ENCODE measurements at regions not wholly inside any gene's neighbourhood (a gene's known extent, or its start where the extent isn't known, plus 50 kb on each side); places are given as distances from the start of the nearest gene placed in this dataset.
A peak's percentile ranks its signal among the peaks of the same experiment; 100 is the strongest.

DNA sequence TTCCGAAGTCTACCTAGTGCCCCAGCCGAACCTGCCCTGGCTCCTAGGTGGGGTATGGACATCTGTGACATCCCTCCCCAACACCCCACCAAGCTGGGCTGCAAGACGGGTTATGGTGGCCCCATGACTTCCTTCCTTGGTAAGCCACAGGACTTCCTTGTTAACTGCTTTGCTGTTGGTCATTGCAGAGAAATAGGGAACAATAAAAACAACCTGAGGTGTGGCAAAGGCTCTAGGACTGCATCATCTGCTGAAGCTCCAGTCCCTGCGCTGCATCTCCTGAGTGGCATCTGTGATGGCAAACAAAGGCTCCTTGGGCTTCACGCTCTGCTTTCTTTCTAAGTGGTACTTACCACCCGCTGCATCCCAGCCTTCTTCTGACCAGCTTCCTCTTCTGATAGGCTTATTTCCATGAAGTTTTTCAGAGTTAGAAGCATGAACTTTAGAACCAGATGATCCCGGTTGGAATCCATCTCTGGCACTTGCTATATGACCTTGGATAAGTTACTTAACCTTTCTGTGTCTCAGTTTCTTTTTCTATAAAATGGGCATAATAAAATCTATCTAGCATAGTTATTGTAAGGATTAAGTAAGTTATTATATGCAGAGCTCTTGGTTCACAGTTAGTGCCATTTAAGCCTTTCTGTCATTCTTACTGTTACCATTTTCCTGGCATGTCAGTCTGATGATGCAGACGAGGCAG lies 216.8 kb downstream of the RPS24 start:
- DNase-seq, result peak; percentile 13 to 34

GRCh38 chr10:78251016-78251385 lies 217.3 kb downstream of the RPS24 start:
- DNase-seq, result no peak

- DNase-seq, result no peak
Measured at GRCh38 chr10:78252286-78252685, 218.6 kb downstream of the RPS24 start.

GRCh38 chr10:78253063-78253853 lies 219.6 kb downstream of the RPS24 start:
- no peak for DNase-seq

DNA sequence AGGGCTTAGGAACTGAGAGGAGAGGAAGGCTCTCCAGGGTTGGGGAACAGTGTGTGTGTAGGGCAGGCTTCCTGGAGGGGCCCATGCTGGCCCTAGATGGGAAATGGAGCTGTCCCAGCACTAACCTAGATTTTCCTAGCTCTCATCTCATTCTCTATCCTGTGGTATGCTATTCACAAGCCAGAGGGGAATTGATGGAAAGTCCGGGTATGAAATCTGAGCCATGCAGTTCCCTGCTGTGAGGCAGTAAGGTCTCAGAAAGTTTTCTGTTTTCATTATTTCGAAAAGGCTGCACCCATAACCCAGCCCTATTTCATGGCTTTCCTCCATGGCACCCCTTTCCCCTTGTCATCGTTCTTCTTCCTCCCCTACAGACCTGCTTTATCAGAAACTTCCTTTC lies 220.3 kb downstream of the RPS24 start:
- no peak for DNase-seq

GRCh38 chr10:78255214-78255613 lies 221.6 kb downstream of the RPS24 start:
- DNase-seq, result no peak

DNA sequence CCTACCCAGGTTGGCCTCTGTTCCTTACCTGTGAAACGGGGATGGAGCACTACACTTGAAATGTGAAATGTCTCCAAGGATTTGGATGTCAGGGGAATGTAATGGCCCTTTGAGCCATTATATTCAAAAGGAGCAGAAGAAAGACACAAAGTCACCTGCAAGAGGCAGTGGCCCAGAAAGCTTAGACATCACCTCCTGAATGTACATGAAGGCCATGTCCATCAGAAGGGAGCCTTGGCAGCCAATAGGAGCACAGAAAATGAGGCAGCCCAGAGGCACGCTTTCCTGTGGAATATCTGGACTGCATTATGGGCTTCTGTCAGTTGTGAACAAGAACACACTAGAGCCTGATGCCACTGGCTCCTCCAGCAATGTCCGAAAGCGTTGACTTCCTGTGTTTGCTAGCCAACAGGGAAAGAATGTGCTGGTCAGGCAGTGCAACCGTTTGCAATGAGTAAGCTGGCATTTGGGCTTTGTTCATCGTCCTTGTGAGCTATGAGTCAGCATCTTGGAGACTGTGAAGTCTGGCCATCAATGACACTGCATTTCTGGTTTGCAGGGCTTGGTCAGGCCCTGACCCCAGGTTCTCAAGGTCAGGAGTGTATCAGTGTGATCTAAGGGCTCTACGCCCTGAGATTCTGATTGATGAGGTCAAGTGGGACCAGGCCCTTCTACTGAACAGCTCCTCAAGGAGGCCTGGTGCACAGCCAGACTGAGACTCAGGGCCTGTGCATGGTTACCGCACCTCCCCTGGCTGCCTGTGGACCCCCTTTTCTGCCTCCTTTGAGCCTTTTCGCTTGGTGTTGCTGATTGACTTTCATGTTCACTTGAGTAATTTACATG lies 222.4 kb downstream of the RPS24 start:
- peak in 1 of 2 donors; percentile 26 for DNase-seq

DNA sequence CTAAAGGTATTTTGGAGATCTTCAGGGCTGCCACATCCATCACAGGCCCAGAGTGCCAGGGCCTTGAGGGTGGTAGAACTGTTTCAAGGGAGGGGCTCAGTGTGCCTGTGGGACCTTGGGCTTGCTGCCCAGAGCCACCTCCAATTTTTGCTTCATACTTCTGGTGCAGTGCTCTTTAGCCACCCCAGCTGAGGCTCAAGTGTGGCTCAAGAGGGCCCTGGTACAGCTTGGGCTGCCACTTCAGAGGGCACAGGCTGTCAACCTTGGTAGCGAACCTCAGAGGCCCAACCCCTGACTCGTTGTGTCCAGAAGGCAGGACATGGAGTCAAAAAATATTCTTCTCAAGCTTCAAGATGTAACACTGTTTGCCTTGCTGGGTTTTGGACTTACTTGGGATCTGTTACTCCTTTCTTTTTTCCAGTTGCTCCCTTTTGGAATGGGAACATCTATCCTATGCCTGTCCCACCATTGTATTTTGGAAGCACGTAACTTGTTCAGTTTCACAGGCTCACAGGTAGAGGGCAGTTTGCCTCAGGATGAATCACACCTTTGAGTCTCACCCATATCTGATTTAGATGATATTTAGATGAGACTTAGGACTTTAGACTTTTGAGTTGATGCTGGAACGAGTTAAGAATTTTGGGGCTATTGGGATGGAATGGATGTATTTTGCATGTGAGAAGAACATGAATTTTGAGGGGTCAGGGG lies 224.8 kb downstream of the RPS24 start:
- no peak for DNase-seq

DNA sequence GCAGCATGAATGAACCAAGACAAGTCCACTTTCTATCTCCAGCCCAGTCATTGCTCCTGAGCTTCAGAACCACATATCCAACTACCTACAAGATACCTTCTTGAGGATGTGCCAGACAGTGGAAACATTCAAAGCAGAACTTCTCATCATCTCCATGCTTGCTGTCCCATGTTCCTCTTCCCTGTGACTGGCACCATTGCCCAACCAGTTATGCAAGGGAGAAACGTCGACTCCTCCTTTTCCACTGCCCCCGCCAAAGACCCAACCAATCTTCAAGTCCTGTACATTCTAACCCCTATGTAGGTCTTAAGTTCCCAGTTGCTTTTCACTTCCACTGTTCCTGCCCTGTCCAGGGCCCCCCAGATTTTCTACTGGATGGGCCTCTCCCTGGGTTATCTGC lies 225.7 kb downstream of the RPS24 start:
- no peak for DNase-seq

- no peak for DNase-seq
Measured at GRCh38 chr10:78260141-78260540, 226.5 kb downstream of the RPS24 start.

DNA sequence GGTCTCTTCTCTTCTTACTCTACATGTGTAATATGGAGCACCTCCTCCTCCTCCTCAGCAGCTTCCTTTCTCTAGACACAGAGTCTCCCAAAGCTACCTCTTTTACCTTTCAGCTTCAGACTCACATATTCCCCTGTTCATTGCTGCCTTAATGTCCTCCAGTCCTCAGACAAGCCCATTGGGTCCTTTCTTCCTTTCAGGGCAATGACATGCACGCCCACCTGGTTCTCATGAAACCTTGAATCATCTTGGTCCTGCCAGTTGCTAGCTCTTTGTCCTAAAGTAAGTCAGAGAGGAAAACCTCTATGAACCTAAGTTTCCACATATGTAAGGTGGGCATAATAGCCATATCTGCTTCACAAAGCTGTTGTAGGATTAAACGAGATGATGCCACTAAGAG lies 227.0 kb downstream of the RPS24 start:
- DNase-seq, result no peak

GRCh38 chr10:78261291-78261690 lies 227.6 kb downstream of the RPS24 start:
- DNase-seq, result no peak

DNA sequence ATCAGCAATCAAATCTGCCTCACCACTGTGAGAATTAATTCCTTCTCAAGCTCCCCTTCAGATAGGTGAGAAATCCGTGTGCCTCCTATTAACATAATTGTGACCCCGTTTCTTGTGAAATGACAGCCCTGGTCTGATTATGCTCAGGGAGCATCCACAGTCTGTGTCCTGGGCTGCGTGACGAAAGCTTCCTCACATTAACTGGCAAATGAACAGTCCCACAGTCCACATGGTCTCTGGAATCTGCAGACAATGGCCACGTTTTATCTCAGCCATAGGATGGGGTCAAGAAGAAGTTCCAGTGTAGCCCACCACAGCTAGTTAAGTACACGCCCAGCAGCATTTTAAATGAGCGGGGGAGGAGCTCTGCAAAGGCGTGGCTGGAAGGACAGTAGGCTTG lies 229.2 kb downstream of the RPS24 start:
- no peak for DNase-seq

- no peak for DNase-seq
Measured at GRCh38 chr10:78263521-78263988, 229.9 kb downstream of the RPS24 start.

DNA sequence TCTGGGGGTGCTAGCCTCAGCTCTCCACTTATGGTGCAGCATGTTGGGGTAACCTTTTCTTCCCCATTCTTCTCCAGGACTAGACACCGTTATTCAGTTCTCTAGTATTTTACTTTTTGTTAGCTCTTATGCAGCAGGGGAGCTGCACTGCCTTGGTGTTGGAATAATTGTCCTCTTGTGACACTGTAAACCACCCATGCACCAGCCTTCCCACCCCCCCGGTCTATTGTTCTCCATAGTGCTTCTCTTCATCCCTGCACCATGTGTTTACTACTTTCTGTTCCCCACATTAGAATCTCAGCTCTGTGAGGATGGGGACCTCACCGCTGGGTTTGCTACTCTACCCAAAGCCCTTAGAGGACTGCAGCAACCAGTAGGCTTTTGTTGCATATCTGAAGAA lies 230.7 kb downstream of the RPS24 start:
- no peak for DNase-seq

GRCh38 chr10:78266741-78267469 lies 233.2 kb downstream of the RPS24 start:
- DNase-seq, result no peak

- DNase-seq, result no peak
Measured at GRCh38 chr10:78267598-78267997, 233.9 kb downstream of the RPS24 start.

- no peak for DNase-seq
Measured at GRCh38 chr10:78269060-78269459, 235.4 kb downstream of the RPS24 start.

- no peak for DNase-seq
Measured at GRCh38 chr10:78272329-78272728, 238.7 kb downstream of the RPS24 start.

DNA sequence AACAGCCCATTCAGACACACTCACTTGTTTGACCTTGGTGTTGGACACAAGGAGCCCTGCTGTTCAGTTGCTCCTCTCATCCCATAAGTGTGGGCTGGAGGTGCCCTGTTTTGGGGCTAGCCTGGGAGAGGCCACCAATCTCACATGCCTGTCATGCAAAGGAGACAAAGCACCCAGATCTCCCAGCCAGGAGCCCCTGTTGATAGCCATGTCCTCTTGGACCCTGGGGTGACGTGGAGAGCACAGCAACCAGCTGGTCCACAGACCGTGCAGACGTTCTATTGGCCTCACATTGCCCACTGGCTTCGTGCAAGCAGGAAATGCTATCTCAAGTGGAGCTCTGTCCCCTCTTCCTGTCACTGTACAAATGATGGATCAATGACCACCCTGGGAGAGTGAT lies 240.8 kb downstream of the RPS24 start:
- DNase-seq, result no peak

GRCh38 chr10:78276139-78276538 lies 242.5 kb downstream of the RPS24 start:
- DNase-seq, result no peak
